Trophoblast cell (in vitro differentiated cells and primary cell): ENCODE measurements at regions not wholly inside any gene's neighbourhood (a gene's known extent, or its start where the extent isn't known, plus 50 kb on each side); places are given as distances from the start of the nearest gene placed in this dataset.

ENCODE experiments used
- DNase-seq, 2 donors: peaks; one replicate each; pipeline ENCODE4 v3.0.0-alpha.2; 2016
- H2AFZ ChIP-seq: 2 replicates; pipeline ENCODE4 v1.6.1; 2013; ENCODE audit warnings: low read length, moderate library complexity, mild to moderate bottlenecking; ENCODE audit not compliant: insufficient read depth, poor library complexity
- H2AK5ac ChIP-seq: 2 replicates; pipeline ENCODE4 v1.6.1; 2013; ENCODE audit warnings: mild to moderate bottlenecking, low read length
- H2BK120ac ChIP-seq: 2 replicates; pipeline ENCODE4 v1.6.1; 2013; ENCODE audit warnings: low read length, mild to moderate bottlenecking, moderate library complexity; ENCODE audit not compliant: insufficient read depth, poor library complexity
- H2BK12ac ChIP-seq: 2 replicates; pipeline ENCODE4 v1.6.1; 2013; ENCODE audit warnings: mild to moderate bottlenecking, low read length, moderate library complexity
- H2BK5ac ChIP-seq: 2 replicates; pipeline ENCODE4 v1.6.1; 2013; ENCODE audit warnings: low read length, low read depth, moderate library complexity, mild to moderate bottlenecking; ENCODE audit not compliant: poor library complexity
- H3K14ac ChIP-seq: 2 replicates; pipeline ENCODE4 v1.6.1; 2013; ENCODE audit warnings: mild to moderate bottlenecking, low read length
- H3K18ac ChIP-seq: 2 replicates; pipeline ENCODE4 v1.6.1; 2013; ENCODE audit warnings: mild to moderate bottlenecking, low read length
- H3K23ac ChIP-seq: 2 replicates; pipeline ENCODE4 v1.6.1; 2013; ENCODE audit warnings: low read length
- H3K27ac ChIP-seq: 2 replicates; pipeline ENCODE4 v1.5.1; 2013; ENCODE audit warnings: low read depth, mild to moderate bottlenecking, inconsistent platforms, low read length, moderate library complexity
- H3K27me3 ChIP-seq: 2 replicates; pipeline ENCODE4 v1.6.1; 2013; ENCODE audit warnings: inconsistent platforms, mild to moderate bottlenecking, low read length, moderate library complexity; ENCODE audit not compliant: insufficient read depth
- H3K36me3 ChIP-seq, 2 experiments: 1 replicate in 1 of 2; 2 replicates in 1 of 2; pipeline ENCODE4 v1.6.1; 2013; ENCODE audit warnings: low read length in 2 of 2, mild to moderate bottlenecking in 2 of 2, moderate library complexity in 1 of 2; ENCODE audit not compliant: insufficient read depth in 2 of 2, control insufficient read depth in 1 of 2
- H3K4ac ChIP-seq: 2 replicates; pipeline ENCODE4 v1.6.1; 2013; ENCODE audit warnings: low read depth, mild to moderate bottlenecking, low read length, moderate library complexity
- H3K4me1 ChIP-seq, 2 experiments: 1 replicate in 1 of 2; 2 replicates in 1 of 2; pipeline ENCODE4 v1.6.1; 2013; ENCODE audit warnings: low read length in 2 of 2, mild to moderate bottlenecking in 2 of 2, moderate library complexity in 1 of 2; ENCODE audit not compliant: insufficient read depth in 2 of 2, control insufficient read depth in 1 of 2
- H3K4me2 ChIP-seq: 2 replicates; pipeline ENCODE4 v1.6.1; 2013; ENCODE audit warnings: inconsistent platforms, mild to moderate bottlenecking, low read length, moderate library complexity
- H3K4me3 ChIP-seq: 2 replicates; pipeline ENCODE4 v1.5.1; 2013; ENCODE audit warnings: mild to moderate bottlenecking, low read depth, low read length, inconsistent platforms
- H3K79me1 ChIP-seq: one replicate; pipeline ENCODE4 v1.6.1; 2013; ENCODE audit warnings: low read length
- H3K79me2 ChIP-seq: 2 replicates; pipeline ENCODE4 v1.6.1; 2013; ENCODE audit warnings: low read length, mild to moderate bottlenecking; ENCODE audit not compliant: control insufficient read depth, insufficient read depth, poor library complexity
- H3K9ac ChIP-seq: 2 replicates; pipeline ENCODE4 v1.6.1; 2013; ENCODE audit warnings: mild to moderate bottlenecking, low read length
- H3K9me3 ChIP-seq: 2 replicates; pipeline ENCODE4 v1.6.1; 2013; ENCODE audit warnings: low read depth, mild to moderate bottlenecking, control low read depth, inconsistent platforms, low read length; ENCODE audit not compliant: insufficient read depth
- H4K12ac ChIP-seq: 2 replicates; pipeline ENCODE4 v1.6.1; 2013; ENCODE audit warnings: low read depth, mild to moderate bottlenecking, low read length, moderate library complexity
- H4K8ac ChIP-seq: 2 replicates; pipeline ENCODE4 v1.6.1; 2013; ENCODE audit warnings: low read depth, mild to moderate bottlenecking, low read length, moderate library complexity
- H4K91ac ChIP-seq: one replicate; pipeline ENCODE4 v1.6.1; 2013; ENCODE audit warnings: low read depth, mild to moderate bottlenecking, low read length, moderate library complexity
- WGBS: extraction: QIAGEN DNeasy Blood & Tissue Kit; methylation state at CpG from one replicate; pipeline ENCODE4 v1.1.7; 2013; ENCODE audit warnings: missing lambda C conversion rate; ENCODE audit not compliant: insufficient read length, insufficient coverage; ENCODE audit errors: extremely low coverage; 5-methylcytosine and 5-hydroxymethylcytosine counted together

DNA sequence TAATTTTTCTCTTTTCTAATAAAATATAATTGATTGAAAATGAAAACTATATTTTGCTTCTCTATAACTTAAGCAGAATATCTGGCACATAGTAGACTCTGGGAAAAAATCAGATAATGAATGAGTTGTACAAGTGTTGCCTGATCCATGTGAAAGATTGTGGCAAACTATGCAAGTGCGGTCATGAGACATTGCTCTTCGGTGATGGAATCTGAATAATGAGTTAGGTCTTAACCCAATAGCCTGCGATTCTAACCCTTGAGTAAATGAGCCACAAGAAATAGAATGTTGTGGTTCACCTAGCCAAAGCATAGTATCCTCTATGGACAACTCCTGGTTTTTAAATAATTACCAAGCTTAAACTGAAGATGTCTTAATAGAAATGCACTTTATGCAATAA lies 333.7 kb upstream of the LUZP2 start:
- H3K4me2 ChIP-seq, result no peak overlapping the region
- H3K36me3 ChIP-seq, result no peaks in the 10 kb centered on the region
- no peak overlapping the region for H2BK120ac ChIP-seq
- no peak overlapping the region for H2AFZ ChIP-seq
- H3K79me1 ChIP-seq, result no peaks in the 10 kb centered on the region
- no peaks in the 10 kb centered on the region for H3K9me3 ChIP-seq
- no peak overlapping the region for H2AK5ac ChIP-seq
- no peaks in the 10 kb centered on the region for H3K27me3 ChIP-seq
- no peak overlapping the region for H4K12ac ChIP-seq
- no peak overlapping the region for H4K91ac ChIP-seq
- no peak overlapping the region for H3K18ac ChIP-seq
- H3K4me3 ChIP-seq, result no peak overlapping the region
- no peak overlapping the region for H3K27ac ChIP-seq
- H3K4ac ChIP-seq, result no peak overlapping the region
- no peak overlapping the region for H4K8ac ChIP-seq
- DNase-seq, result peak; percentile 55 to 80
- no CpG with 5 or more reads among the region's 3 CpGs for WGBS
- H3K9ac ChIP-seq, result no peak overlapping the region
- H2BK12ac ChIP-seq, result no peak overlapping the region
- no peak overlapping the region for H3K23ac ChIP-seq
- H3K14ac ChIP-seq, result no peak overlapping the region
- no peaks in the 10 kb centered on the region for H3K4me1 ChIP-seq
- no peak overlapping the region for H2BK5ac ChIP-seq
- H3K79me2 ChIP-seq, result no peaks in the 10 kb centered on the region

DNA sequence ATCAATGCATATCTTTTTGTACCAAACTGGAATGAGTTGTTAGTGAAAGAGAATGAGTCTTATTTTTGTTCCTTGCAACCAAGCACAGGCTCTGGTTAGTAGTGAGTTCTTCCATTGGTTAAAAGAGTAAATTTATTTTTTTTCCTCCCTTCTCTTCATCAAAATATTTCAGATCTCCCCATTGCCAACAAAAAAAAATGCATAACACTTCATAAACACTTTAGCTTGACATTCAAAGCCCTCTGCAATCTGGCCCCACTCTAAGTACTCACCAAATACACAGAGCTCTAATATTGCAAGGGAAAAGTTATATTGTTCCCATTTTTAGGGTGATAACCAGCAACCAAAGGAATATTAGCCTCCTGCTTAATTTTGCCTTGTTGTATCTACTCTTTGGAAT lies 333.0 kb upstream of the LUZP2 start:
- Histone ChIP-seq H3K4ac (no peak overlapping the region), H3K79me2 (no peaks in the 10 kb centered on the region), H3K23ac (no peak overlapping the region), H3K27ac (no peak overlapping the region), H3K4me3 (no peak overlapping the region), H3K4me2 (no peak overlapping the region), H2BK5ac (no peak overlapping the region), H3K14ac (no peak overlapping the region), H3K9ac (no peak overlapping the region), H2BK120ac (no peak overlapping the region), H2BK12ac (no peak overlapping the region), H3K27me3 (no peaks in the 10 kb centered on the region), H4K8ac (no peak overlapping the region), H3K4me1 (no peaks in the 10 kb centered on the region), H2AFZ (no peak overlapping the region), H2AK5ac (no peak overlapping the region), H4K91ac (no peak overlapping the region), H3K36me3 (no peaks in the 10 kb centered on the region), H4K12ac (no peak overlapping the region), H3K18ac (no peak overlapping the region), H3K79me1 (no peaks in the 10 kb centered on the region), H3K9me3 (no peaks in the 10 kb centered on the region)
- DNase-seq, result no peak

DNA sequence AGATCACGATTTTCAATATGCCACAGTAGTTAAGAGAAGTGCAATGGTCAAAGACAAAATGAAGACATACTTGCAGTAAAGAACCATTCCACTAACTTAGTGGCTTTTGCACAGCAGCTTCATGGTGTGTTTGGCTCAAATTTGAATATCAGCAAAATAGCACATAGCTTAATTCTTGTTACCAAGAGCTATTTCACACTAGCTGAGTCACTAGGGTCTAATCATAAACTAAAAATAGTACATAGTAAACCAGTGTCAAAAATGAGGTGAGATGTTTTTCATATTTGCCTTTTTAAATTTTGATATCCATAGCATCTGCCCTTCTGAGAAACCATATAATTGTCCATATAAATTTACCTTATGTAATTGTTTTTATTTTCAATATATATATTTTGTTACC lies 325.0 kb upstream of the LUZP2 start:
- H3K36me3 ChIP-seq, result no peaks in the 10 kb centered on the region
- H3K14ac ChIP-seq, result no peak overlapping the region
- H4K8ac ChIP-seq, result no peak overlapping the region
- no peak overlapping the region for H3K18ac ChIP-seq
- H3K27me3 ChIP-seq, result no peaks in the 10 kb centered on the region
- H3K79me1 ChIP-seq, result no peaks in the 10 kb centered on the region
- H3K79me2 ChIP-seq, result no peaks in the 10 kb centered on the region
- H3K9me3 ChIP-seq, result no peaks in the 10 kb centered on the region
- no peak overlapping the region for H3K9ac ChIP-seq
- DNase-seq, result no peak
- H2AFZ ChIP-seq, result no peak overlapping the region
- no peak overlapping the region for H2BK12ac ChIP-seq
- H3K27ac ChIP-seq, result no peak overlapping the region
- WGBS, result no CpG with 5 or more reads among the region's 1 CpG
- H2BK5ac ChIP-seq, result no peak overlapping the region
- H4K91ac ChIP-seq, result no peak overlapping the region
- no peak overlapping the region for H3K4me2 ChIP-seq
- H2BK120ac ChIP-seq, result no peak overlapping the region
- H4K12ac ChIP-seq, result no peak overlapping the region
- no peaks in the 10 kb centered on the region for H3K4me1 ChIP-seq
- H3K4ac ChIP-seq, result no peak overlapping the region
- no peak overlapping the region for H3K23ac ChIP-seq
- no peak overlapping the region for H2AK5ac ChIP-seq
- no peak overlapping the region for H3K4me3 ChIP-seq

DNA sequence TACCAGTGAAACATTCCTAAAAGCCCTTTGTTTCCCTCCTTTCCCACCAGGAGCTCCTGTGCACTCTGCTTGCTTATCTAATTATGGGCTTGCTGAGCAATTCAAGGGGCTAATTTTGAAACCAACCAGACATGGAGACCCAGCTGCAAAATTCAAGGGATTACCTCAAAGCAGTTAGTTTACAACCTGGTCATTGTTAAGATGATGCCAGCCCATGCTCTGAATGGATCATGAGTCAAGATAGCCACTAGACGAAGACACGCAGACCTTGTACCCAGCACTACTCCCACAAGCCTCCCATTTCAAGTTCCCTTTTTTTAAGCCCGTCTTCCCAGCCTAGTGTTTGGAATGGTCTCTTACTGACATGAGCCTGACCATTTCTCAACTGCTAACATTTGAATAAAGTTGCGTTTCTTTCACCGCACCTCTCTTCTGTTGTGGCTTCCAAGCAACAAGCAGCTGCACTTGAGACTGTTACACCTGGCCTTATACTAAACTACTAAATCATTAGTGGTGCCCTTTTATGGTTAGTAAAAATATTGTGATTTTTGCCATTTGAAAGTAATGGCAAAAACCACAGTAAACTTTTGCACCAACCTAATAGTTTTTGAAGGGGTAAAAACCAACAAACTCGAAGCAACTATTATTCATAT lies 315.3 kb upstream of the LUZP2 start:
- no peaks in the 10 kb centered on the region for H3K79me2 ChIP-seq
- H3K27ac ChIP-seq, result no peak overlapping the region
- H2BK12ac ChIP-seq, result no peak overlapping the region
- no peak overlapping the region for H4K8ac ChIP-seq
- DNase-seq, result no peak
- no peak overlapping the region for H3K4me2 ChIP-seq
- no peak overlapping the region for H2BK120ac ChIP-seq
- no peak overlapping the region for H2AFZ ChIP-seq
- no CpG with 5 or more reads among the region's 6 CpGs for WGBS
- H3K27me3 ChIP-seq, result no peaks in the 10 kb centered on the region
- no peak overlapping the region for H4K12ac ChIP-seq
- no peak overlapping the region for H2BK5ac ChIP-seq
- no peak overlapping the region for H3K18ac ChIP-seq
- H3K23ac ChIP-seq, result no peak overlapping the region
- no peak overlapping the region for H2AK5ac ChIP-seq
- H4K91ac ChIP-seq, result no peak overlapping the region
- H3K36me3 ChIP-seq, result no peaks in the 10 kb centered on the region
- no peak overlapping the region for H3K4me3 ChIP-seq
- no peaks in the 10 kb centered on the region for H3K4me1 ChIP-seq
- no peak overlapping the region for H3K14ac ChIP-seq
- no peaks in the 10 kb centered on the region for H3K9me3 ChIP-seq
- H3K4ac ChIP-seq, result no peak overlapping the region
- no peak overlapping the region for H3K9ac ChIP-seq
- H3K79me1 ChIP-seq, result no peaks in the 10 kb centered on the region
